Adipocyte (in vitro differentiated cells): ENCODE measurements at regions not wholly inside any gene's neighbourhood (a gene's known extent, or its start where the extent isn't known, plus 50 kb on each side); places are given as distances from the start of the nearest gene placed in this dataset.

Source experiments
- DNase-seq: peaks from one replicate; pipeline ENCODE4 v3.0.0-alpha.2; 2015; ENCODE audit warnings: low read depth
- H3K27me3 ChIP-seq: replicated peaks from 2 replicates; pipeline ENCODE4 v1.7.0; 2013; ENCODE audit warnings: mild to moderate bottlenecking, low read length, moderate library complexity; ENCODE audit not compliant: control insufficient read depth, insufficient read depth
- H3K36me3 ChIP-seq: 2 replicates; pipeline ENCODE4 v1.7.0; 2013; ENCODE audit warnings: low read length, mild to moderate bottlenecking, moderate library complexity; ENCODE audit not compliant: control insufficient read depth, insufficient read depth, severe bottlenecking
- H3K4me1 ChIP-seq: 2 replicates; pipeline ENCODE4 v1.7.0; 2013; ENCODE audit warnings: mild to moderate bottlenecking, low read length, moderate library complexity; ENCODE audit not compliant: control insufficient read depth, insufficient read depth
- H3K4me3 ChIP-seq: 2 replicates; pipeline ENCODE4 v1.7.0; 2013; ENCODE audit warnings: mild to moderate bottlenecking, low read length, moderate library complexity
- H3K9ac ChIP-seq: 2 replicates; pipeline ENCODE4 v1.7.0; 2013; ENCODE audit warnings: mild to moderate bottlenecking, low read length, moderate library complexity
- H3K9me3 ChIP-seq: 2 replicates; pipeline ENCODE4 v1.7.0; 2013; ENCODE audit warnings: mild to moderate bottlenecking, low read length, moderate library complexity; ENCODE audit not compliant: control insufficient read depth

GRCh38 chr2:196538646-196539045 lies 100.9 kb upstream of the CCDC150 start:
- no peak for DNase-seq
- H3K36me3 ChIP-seq, result no peaks in the 10 kb centered on the region
- no peak overlapping the region for H3K9ac ChIP-seq
- no peaks in the 10 kb centered on the region for H3K9me3 ChIP-seq
- H3K4me3 ChIP-seq, result no peak overlapping the region
- no peaks in the 10 kb centered on the region for H3K27me3 ChIP-seq
- H3K4me1 ChIP-seq, result no peaks in the 10 kb centered on the region

DNA sequence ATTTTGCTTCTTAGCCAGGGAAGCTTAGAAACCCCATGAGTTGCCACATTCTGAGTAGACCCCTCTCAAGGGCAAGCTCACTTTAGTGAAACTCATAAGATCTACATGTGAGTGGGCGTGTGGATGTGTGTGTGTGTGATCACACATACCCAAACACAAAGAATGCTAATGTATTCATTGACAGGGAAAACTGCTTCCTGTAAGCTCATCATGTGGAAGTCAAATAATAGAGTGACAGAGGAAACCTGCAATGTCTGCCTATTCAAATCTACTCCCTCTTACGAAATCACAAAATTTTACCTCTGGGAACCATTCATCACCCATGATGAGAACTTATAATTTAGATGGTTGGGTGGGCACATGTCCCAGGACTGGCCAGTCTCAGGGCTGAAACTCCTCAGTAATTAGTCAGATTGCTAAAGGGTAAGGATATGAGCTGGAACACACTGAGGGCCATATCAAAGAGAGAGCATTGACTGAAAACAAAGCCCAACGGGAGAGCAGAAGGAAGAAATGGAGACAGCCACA lies 94.5 kb upstream of the CCDC150 start:
- H3K4me1 ChIP-seq, result peaks cover 3% of the 10 kb centered on the region
- no peak overlapping the region for H3K9ac ChIP-seq
- H3K27me3 ChIP-seq, result no peaks in the 10 kb centered on the region
- no peaks in the 10 kb centered on the region for H3K9me3 ChIP-seq
- no peaks in the 10 kb centered on the region for H3K36me3 ChIP-seq
- no peak for DNase-seq
- H3K4me3 ChIP-seq, result no peak overlapping the region

DNA sequence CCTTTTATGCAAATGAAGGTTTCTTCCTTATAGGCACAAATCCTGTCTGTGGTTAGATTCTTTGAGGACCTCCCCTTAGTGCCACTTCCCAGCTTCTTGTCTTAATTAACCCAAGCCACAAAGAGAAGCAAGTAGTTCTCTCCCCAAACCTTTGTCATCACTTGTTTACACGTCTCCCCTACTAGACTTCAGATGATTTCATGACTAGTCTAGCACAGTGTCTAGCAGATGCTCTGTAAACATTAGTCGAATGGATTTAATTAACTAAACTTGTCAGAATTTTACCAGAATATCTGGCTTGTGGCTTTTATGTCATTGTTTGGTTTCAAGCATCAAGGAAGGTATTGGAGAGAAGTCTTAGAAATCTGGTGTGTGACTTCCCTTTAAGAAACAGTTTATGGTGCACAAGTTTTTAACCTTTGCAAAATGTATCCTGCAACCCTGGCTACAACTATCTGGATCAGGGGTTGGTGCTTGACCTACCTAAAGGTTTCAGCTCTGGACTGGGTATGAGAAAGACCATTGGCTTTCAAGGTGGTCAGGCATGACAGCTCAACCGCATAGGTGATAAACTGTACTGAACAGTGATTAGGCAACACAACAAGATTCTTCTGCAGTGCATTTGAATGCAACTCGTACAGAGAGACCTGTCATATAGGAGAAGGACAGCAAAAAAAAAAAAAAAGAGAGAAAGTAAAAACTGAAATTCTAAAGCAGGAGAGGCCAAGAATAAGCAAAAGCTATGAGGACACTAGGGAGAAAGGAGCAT lies 93.2 kb upstream of the CCDC150 start:
- Histone ChIP-seq H3K9ac (no peak overlapping the region), H3K36me3 (no peaks in the 10 kb centered on the region), H3K4me1 (peaks cover 8% of the 10 kb centered on the region), H3K4me3 (no peak overlapping the region), H3K27me3 (no peaks in the 10 kb centered on the region), H3K9me3 (no peaks in the 10 kb centered on the region)
- no peak for DNase-seq

GRCh38 chr2:196549052-196549451 lies 90.5 kb upstream of the CCDC150 start:
- DNase-seq, result no peak
- Histone ChIP-seq H3K9me3 (no peaks in the 10 kb centered on the region), H3K36me3 (no peaks in the 10 kb centered on the region), H3K27me3 (no peaks in the 10 kb centered on the region), H3K4me3 (no peak overlapping the region), H3K9ac (no peak overlapping the region), H3K4me1 (peaks cover 8% of the 10 kb centered on the region)

- Histone ChIP-seq H3K36me3 (no peaks in the 10 kb centered on the region), H3K4me1 (peaks cover 5% of the 10 kb centered on the region), H3K9ac (no peak overlapping the region), H3K4me3 (no peak overlapping the region), H3K27me3 (no peaks in the 10 kb centered on the region), H3K9me3 (no peaks in the 10 kb centered on the region)
- DNase-seq, result peak; percentile 75
These were observed 88.5 kb upstream of the CCDC150 start for GRCh38 chr2:196551014-196551413.

GRCh38 chr2:196555161-196555560 lies 84.4 kb upstream of the CCDC150 start:
- peaks cover 5% of the 10 kb centered on the region for H3K4me1 ChIP-seq
- no peak for DNase-seq
- no peaks in the 10 kb centered on the region for H3K9me3 ChIP-seq
- no peak overlapping the region for H3K4me3 ChIP-seq
- H3K27me3 ChIP-seq, result no peaks in the 10 kb centered on the region
- H3K36me3 ChIP-seq, result no peaks in the 10 kb centered on the region
- H3K9ac ChIP-seq, result no peak overlapping the region

GRCh38 chr2:196555726-196556125 lies 83.8 kb upstream of the CCDC150 start:
- Histone ChIP-seq H3K4me3 (no peak overlapping the region), H3K4me1 (peaks cover 5% of the 10 kb centered on the region), H3K36me3 (no peaks in the 10 kb centered on the region), H3K27me3 (no peaks in the 10 kb centered on the region), H3K9ac (no peak overlapping the region), H3K9me3 (no peaks in the 10 kb centered on the region)
- DNase-seq, result no peak

DNA sequence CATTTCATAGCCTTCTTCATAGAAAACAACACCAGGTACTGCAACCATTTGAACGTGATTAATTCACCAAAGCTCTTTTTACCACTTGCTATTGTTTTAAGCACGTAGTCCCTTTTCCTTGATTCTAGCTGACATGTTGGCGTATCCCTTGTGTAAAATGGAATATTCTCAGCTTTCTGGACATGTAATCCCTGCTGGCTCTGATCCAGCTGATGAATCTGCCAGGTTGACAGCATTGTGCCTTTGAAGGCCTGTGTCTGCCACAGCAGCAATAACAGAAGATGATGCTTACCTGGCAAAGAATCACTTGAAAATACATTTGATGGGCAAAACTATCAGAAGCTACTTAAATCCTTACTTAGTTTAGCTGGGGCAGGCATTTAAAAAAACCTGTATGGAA lies 81.0 kb upstream of the CCDC150 start:
- H3K9me3 ChIP-seq, result no peaks in the 10 kb centered on the region

DNA sequence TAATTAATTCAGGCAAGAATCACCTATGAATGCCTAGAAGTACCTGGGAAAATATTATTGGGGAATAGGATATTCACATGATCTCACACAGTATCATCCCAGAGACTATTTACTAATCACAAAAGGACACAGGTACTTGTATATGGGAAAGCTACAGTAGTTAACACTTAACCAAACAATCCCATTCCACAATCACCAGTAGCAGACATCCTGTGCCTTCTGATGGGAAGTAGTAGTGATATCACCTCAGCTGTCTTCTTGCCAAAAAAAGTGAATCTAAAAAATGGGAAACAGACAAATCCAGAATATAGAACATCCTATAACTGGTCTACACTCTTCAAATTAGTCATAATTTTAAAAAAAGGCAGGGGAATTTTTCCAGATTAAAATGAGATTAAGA lies 75.6 kb upstream of the CCDC150 start:
- H3K4me1 ChIP-seq, result peaks cover 8% of the 10 kb centered on the region
- H3K4me3 ChIP-seq, result no peak overlapping the region
- no peak for DNase-seq
- H3K9ac ChIP-seq, result no peak overlapping the region
- no peaks in the 10 kb centered on the region for H3K9me3 ChIP-seq
- H3K36me3 ChIP-seq, result no peaks in the 10 kb centered on the region
- H3K27me3 ChIP-seq, result no peaks in the 10 kb centered on the region

More for the DNA sequence above, 81.0 kb upstream of the CCDC150 start:
- no peaks in the 10 kb centered on the region for H3K36me3 ChIP-seq
- no peaks in the 10 kb centered on the region for H3K27me3 ChIP-seq
- H3K9ac ChIP-seq, result no peak overlapping the region
- H3K4me3 ChIP-seq, result no peak overlapping the region
- no peaks in the 10 kb centered on the region for H3K4me1 ChIP-seq
- DNase-seq, result no peak

GRCh38 chr2:196565106-196565765 lies 74.3 kb upstream of the CCDC150 start:
- peaks cover 8% of the 10 kb centered on the region for H3K4me1 ChIP-seq
- H3K9ac ChIP-seq, result no peak overlapping the region
- no peaks in the 10 kb centered on the region for H3K36me3 ChIP-seq
- no peaks in the 10 kb centered on the region for H3K9me3 ChIP-seq
- no peak for DNase-seq
- H3K27me3 ChIP-seq, result no peaks in the 10 kb centered on the region
- H3K4me3 ChIP-seq, result no peak overlapping the region

DNA sequence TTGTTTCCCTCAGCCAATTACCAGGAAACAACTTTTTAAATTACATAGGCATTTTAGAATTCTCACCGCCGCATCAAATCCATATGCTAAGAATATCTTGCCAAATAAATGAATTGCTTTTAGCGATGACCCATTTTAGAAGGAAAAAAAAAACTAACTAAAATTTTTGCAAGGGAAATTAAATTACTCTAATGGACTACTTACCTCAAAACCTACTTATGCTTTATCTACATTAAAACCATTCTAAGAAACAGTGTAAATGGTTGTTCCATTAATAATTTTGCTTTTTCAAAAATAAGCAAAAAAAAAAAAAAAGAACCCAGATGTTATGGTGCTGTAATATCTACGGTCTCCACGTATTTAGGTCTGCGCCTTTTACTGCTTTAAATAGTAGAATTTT lies 73.5 kb upstream of the CCDC150 start:
- DNase-seq, result no peak
- Histone ChIP-seq H3K4me3 (no peak overlapping the region), H3K4me1 (peaks cover 8% of the 10 kb centered on the region), H3K36me3 (no peaks in the 10 kb centered on the region), H3K9me3 (no peaks in the 10 kb centered on the region), H3K9ac (no peak overlapping the region), H3K27me3 (no peaks in the 10 kb centered on the region)
